Thyroid gland (tissue), 4 donors: ENCODE measurements at regions not wholly inside any gene's neighbourhood (a gene's known extent, or its start where the extent isn't known, plus 50 kb on each side); places are given as distances from the start of the nearest gene placed in this dataset.

Experiments
- CTCF ChIP-seq, 6 experiments: fragments of 200-600 bp in 3 of 6; fragments of 450-650 bp in 3 of 6; sonication (generic) in 3 of 6; IDR thresholded peaks; one replicate each; pipeline ENCODE4 v1.5.1; 2016 to 2019; ENCODE audit warnings: antibody characterized with exemption in 6 of 6, mild to moderate bottlenecking in 2 of 6, inconsistent platforms in 1 of 6, moderate library complexity in 1 of 6
- POLR2A ChIP-seq, 2 donors: fragments of 450-650 bp; IDR thresholded peaks; one replicate each; pipeline ENCODE4 v1.6.1; 2017; ENCODE audit warnings: antibody characterized with exemption in 2 of 2, mild to moderate bottlenecking in 2 of 2, moderate library complexity in 1 of 2

GRCh38 chr21:20852866-20853265, 145.3 kb upstream of the NCAM2 start:
- TF ChIP-seq POLR2A (IDR thresholded peaks at IDR 0.05) (no peak), CTCF (IDR thresholded peaks at IDR 0.05) (no peak)
